Hindlimb muscle (tissue), 1 donor: ENCODE measurements at regions not wholly inside any gene's neighbourhood (a gene's known extent, or its start where the extent isn't known, plus 50 kb on each side); places are given as distances from the start of the nearest gene placed in this dataset.

Experiments used
- DNase-seq: peaks from one replicate; pipeline ENCODE4 v3.0.0-alpha.2; 2013

DNA sequence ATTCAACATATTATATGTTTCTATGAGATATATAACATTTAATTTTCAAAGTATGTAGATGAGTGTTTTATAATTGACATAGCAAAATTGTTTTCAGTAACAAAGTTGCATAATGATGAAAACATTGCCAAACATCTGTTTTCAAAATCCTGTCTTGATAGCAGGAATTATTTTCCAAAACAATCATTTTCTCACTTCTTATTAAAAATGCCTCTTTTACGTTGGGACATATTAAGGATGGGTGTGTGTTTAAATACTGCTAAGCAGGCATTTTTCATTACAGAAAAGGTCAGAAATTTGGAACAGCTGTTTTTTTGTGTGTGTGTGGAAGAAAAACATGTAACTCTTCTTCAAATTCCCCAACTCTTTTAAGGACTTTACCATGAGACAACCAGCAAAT, 452.0 kb downstream of the SPRY1 start:
- peak; percentile 60 for DNase-seq

DNA sequence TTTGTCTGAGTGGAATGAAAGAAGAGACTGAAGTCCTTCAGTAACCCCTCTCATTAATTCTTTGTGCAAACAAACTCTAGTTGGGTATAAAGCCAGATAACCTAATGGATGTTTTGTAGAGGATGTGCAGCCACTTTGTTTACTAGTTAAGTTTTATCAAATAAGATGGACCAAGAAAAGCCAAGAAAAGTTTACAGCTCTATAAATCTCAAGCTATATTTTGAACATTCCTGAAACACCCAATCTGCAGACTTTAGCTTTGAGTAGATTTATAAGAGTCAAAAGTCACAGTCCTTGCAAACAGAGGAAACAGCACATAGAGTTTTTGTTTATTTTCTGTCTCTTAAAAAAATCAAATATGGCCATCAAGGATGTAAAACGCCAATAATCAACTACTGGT, 452.9 kb downstream of the SPRY1 start:
- no peak for DNase-seq

DNA sequence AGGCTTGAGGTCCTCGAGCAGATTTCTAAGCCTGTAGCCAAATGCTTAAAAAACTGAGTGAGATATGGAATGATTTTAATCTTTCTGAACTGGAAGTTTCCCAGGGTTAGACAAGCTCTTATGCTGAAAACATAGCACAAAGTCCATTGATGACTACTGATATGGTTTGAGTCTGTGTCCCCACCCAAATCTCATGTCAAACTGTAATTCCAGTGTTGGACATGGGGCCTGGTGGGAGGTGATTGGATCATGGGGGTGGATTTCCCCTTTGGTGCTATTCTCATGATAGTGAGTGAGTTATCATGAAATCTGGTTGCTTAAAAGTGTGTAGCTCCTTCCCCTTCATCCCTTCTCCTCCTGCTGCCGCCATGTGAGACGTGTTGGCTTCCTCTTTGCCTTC, 454.9 kb downstream of the SPRY1 start:
- no peak for DNase-seq

DNA sequence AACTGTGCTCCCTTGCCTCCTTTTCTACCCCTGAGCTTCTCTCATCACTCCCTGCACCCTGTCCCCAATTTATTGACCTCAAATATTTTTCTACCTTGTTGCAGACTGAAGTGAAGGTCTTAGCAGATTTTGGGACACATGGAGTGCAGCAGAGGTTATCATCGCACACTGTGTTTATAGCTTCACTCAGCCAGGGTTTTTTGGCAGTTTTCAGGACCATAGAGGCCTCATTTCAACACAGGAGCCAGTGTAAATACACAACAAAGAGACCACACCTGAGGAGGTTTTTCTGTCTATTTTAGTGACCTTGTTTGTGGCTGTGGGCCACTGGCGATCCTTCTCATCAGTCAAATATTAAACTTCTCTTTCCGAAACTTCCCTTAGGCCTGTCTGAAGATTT, 457.1 kb downstream of the SPRY1 start:
- no peak for DNase-seq

DNA sequence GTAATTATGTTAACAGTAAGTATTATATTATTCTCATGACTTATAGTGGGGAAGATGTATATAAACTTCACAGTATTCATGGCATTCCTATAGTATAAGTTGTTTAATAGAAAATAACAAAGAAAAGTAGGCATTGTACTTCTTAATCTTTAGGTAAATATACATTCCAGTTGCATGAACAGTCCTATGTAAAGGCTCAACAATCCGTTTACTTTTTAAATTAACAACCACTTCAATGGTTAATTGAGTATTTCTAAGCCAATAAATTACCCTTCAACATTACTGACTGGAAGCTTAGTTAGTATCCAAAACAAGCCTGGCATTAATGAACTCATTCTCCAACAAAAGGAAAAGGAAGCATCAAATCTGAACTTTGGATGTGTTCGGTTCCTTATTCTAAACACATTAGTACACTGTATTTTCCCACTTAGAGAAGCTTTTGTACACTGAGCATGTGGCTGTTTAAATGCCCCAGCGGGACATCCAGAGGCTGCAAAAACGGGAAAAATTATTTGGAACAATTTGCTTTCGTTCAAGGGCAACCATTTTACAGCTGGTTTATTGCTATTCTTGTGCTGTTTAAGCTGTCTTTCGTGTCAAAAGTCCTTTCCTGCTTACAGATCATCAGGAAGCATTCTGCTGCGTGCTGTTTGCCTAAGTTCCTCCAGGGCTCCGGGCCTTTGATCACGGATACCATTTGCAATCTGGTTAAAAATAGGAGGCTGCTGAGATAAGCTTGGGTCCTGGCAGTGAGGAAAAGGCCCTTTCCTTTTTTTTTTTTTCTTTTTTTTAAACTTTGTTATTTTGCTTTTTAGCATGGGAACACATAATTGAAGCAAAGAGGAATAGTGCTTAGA, 460.3 kb downstream of the SPRY1 start:
- DNase-seq = peak; percentile 48

DNA sequence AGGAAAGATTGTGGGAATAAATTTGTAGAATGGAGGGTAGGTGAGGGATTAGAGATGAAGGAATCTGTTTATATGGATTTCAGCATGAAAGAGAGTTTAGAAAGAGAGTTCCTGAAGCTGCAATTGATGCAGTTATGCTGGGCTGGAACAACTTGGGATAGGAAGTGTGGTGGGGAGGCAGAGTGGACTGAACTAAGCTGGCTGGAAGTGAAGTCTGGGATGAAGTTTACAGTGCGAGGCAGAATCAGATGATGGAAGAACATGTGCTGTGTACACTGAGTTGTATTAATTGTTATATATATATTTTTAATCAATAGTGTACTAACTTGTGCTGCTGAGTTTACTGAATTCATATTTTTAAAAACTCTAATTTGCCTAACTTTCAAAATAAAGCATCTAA, 461.9 kb downstream of the SPRY1 start:
- no peak for DNase-seq

DNA sequence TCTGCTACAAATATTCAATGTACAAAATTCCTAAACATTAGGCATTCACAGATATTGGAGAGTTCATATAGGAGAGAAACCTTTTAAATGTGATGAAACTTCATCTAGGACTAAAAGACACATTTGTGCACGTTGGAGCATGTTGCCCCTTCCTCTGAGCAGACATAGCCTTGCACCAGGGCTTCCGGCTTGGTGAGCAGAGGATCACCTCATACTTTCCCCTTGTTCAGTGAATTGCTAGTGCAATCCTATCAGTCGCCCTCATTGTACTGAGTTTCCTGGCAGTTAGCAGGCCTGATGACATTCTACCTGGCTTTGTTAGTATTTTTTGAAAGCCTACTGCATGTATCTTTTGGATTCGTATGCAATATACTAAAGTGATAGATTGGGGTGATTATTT, 466.2 kb downstream of the SPRY1 start:
- no peak for DNase-seq

DNA sequence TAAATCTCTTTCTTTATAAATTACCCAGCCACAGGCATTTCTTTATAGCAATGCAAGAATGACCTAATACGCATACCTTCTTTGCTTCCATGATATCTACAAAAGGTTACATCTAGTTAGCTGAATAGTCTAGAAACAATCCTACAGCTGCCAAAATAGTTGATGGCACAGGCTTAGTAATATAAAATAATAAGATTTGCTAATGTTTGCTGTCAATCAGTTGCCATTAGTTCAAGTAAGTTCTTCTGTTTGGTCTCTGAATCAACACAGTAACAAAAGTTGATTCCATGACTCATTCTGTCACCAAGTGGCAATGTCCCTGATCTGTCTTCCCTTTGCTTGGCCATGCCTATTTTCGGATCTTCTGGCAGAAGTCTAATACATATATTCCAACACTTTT, 470.2 kb downstream of the SPRY1 start:
- DNase-seq = no peak

DNA sequence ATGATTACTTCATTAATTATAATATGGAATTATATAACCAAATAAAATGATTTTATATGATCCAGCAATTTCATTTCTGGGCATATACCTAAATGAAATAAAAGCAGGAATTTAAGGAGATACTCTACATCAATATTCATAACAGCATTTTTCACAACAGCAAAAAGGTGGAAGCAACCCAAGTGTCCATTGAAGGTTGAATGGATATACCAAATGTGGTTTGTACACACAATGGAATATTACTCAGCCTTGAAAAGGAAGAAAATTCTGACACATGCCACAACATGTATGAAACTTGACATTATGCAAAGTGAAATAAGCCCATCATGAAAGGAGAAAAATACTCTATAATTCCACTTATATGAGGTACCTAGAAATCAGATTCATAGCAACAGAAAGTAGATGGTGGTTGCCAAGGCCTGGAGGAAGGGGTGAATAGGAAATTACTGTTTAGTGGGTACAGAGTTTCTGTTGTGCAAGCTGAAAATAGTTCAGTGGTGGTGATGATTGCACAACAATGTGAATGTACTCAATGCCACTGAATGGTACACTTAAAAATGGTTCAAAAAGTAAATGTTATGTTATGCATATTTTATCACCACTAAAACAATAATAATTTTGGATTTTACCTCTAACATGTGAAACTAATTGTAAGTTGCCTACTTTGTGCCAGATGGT, 471.5 kb downstream of the SPRY1 start:
- no peak for DNase-seq

DNA sequence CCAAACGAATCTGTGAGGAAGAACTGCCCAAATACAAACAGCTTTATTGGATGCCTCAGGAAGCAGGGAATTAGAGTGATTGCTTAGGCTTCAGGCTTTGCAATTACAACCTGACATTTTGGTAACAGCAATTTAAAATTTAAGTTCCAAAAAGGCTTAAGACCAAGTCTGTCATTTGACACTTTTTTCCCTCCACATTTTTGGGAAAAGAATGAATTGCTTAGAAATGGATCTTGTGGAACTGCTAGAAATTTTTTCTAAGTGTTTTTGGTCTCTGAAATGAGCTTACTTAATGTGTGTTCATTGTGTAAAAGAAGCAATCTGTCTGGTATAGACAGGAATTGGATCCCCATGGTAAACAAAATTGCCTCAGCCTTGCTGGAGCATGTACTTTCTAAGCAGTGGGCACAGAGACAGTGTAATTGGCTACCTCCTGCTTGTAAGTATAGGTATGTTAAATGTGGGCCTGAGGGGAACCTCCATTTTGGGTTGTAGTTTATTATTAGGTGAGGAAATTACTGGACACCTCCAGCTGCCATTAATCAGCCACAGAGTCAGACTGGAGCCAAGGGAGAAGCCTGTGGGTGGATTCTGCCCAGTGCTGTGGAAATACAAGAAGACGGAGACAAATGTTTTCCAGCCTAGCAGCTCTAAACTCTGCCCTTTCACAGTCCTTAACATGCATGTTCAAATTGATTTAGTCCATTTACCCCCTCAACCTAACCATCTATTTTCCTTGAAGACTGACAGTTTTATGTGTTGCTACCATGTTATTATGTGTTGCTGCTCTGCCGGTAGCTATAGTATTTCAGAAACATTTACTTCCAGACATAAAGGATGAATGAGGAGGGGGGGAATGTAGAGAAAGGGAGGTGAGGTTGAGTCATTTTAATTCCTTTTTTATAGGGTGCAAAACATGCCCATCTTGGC, 473.0 kb downstream of the SPRY1 start:
- DNase-seq = no peak

DNA sequence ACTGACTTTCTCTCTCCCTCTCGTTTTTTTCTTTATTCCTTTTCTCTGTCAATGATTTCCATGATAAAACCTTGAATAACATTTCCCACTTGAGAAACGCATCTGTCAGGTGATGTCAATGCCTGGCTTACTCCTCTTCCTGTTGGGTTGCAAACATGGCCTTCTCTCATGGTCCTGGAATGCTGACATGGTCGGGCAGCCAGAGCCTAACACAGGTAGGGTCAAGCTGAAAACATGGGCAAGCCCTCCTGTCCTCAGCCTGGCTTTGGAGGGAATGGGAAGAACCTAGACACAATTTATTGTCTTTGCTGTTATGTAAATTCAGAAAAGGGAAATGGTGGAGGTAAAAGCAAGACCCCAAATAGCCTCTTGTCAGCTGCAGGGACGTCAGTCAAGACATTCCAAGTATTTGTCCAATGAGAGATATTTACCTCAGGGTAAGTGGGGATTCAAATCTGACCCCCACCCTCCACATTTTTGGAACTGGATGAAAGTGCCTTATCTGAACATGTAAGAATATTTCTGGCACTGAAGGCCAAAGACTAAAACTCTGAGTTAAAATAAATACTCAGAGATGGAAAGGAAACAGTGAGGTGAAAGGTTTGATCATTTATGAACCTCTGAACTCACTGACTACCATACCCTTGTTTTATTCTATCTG, 473.8 kb downstream of the SPRY1 start:
- DNase-seq = no peak

DNA sequence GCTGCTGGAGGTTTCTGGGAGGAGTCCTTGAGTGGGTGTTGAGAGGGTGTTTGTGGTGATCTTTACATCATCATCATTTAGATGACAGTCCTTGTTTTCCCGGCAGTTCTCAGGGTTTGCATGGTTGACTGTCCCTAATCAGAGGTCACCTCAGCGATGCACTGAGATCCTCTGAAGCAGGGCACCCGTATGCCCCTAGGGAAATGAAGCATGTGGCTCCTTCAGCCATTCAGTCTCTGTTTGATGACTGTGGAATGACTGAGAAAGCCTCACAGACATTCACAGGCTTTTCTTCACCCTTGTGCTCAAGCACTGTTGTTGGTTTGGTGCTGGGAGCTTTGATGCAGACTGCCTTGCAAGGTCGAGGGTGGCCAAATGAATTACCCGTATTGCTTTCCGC, 474.7 kb downstream of the SPRY1 start:
- DNase-seq = no peak

DNA sequence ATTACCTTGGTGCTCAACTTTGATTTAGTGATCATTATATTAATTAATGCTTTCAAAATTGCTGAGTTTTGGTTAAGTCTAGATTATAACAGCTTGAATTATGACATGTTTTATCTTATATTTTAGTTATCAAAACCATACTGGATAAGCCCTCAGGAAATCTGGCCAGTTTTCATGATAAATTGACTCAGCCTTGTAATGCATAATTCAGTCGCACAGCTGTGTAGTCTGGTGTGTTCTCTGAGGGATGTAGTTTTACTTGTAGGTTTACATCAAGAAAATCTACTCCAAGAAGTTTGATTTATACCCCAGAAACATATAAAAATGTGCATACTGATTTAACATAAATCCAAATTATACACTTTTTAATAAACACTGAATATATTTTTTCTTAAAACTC, 477.5 kb downstream of the SPRY1 start:
- DNase-seq = peak; percentile 57

DNA sequence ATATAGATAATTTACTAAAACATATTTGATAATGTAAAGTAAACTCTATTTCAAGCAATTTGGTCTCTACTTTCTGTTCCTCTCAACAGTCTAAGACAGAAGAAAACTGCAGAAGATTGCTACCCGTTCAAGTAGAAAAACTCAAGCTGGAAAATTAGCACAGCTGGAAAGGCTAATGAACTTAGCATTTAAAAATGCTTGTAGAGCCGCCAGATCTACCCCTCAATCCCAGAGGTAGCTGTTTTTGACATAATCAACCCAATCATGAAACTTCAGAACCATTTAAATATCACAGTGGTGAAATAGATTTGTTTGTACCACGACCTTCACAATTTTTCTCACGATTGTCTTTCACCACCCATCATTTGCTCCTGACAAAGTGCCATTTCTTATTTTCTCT, 479.5 kb downstream of the SPRY1 start:
- no peak for DNase-seq

DNA sequence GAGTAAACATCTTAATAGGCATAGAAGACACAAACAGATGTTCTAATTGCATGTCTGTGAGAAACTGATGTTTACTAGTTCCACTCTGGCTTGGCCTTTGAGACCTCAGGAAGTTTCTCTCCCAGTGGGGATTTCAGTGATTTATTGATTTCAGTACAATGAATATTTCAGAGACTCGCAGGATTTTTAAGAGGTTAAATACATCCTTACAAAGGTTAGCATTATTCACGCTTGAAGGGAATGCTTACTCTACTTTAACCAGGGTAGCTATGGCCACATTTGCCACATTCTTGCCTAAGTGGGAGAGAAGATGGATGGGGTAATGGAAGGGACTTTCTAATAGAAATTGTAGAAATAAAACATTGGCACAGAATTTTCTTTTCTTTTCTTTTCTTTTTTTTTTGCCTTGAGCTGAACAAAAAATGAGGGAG, 480.1 kb downstream of the SPRY1 start:
- no peak for DNase-seq

DNA sequence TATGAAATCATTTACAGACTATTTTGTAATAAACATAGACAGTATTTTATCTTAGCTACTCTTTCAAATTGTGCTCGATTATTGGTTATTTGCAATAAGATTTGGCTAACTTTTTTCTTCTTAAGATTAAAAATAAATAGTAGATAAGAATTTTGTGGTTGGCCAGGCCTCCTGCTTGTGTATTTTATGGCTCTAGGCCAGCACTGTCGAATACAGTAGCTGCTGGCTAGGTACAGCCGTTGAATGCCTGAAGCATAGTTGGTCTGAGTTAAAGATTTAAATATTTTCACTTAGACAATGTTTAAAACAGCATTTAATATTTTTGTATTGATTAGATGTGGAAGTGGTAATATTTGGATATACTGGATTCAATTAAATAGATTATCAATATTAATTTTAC, 481.0 kb downstream of the SPRY1 start:
- no peak for DNase-seq

DNA sequence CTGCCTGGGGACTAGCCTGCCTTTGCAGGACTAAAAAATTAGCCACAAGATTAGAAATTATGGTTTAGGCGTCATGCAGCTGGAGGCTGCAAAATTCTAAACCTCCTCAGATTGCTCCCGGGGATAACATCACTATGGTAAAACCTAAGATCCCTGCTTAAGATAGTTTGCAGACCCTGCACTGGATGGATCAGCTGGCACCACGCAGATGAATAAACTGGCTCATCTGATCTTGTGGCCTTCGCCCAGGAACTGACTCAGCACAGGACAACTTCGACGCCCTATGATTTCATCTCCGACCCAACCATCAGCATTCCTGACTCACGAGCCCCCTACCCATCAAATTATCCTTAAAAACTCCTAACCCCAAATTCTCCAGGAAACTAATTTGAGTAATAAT, 482.4 kb downstream of the SPRY1 start:
- no peak for DNase-seq

DNA sequence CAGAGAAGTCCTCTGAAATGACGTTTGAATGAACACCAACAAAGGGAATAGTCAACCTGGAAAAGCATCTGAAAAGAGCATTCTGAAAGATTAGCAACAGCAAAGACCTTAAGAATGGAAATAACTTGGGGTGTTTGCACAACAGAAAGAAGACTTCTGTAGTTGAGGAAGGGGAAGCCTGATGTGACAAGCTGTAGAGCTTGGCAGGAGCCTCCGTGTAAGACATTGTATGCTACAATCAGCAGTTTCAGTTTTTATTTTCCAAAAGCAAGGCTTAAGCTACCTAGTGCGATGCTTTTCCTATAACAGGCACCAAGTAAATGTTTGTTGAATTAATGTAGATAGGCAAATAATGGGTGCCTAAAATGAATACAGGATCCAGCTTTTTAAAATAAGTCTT, 484.0 kb downstream of the SPRY1 start:
- no peak for DNase-seq

DNA sequence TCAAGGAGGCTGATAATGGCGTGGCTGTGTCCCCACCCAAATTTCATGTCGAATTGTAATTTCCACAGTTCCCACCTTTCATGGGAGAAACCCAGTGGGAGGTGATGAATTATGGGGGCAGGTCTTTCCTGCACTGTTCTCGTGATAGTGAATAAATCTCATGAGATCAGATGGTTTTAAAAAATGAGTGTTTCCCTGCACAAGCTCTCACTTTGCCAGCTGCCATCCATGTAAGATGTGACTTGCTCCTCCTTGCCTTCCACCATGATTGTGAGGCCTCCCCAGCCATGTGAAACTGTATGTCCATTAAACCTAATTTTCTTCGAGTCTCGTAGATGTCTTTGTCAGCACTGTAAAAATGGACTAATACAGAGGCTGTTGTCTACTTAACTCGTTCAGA, 488.3 kb downstream of the SPRY1 start:
- no peak for DNase-seq

DNA sequence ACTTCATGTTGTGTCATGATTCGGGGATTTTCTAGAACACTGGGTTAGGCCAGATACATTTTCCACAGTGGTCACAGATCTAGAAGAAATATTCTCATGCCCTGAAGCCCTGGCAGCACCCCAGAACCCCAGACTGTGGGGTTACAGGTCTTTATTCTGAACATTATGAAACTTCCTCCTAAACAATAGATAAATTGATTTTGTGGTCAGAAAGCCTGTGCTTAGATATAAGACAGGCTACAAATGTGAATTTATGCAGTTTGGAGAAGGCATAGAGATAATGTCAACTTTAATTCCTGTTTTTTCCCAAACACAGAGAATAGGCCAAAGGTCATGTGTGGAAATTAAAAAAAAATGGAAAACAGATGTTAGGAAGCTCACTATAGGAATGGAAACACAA, 492.9 kb downstream of the SPRY1 start:
- DNase-seq = no peak

DNA sequence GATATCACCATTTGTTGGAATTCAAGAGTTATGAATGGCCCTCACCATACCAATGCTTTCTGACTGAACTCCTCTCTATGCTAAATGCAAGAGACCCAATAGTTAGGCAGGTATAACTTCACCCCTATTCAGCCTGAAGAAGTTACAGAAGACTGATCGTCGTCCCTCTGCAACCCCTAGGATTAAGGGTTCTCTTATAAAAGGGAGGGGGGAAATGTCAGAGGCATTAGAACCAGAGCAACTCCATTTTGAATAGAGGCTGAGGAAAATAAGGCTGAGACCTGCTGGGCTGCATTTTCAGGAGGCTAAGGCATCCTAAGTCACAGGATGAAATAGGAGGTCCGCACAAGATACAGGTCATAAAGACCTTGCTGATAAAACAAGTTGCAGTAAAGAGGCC, 494.3 kb downstream of the SPRY1 start:
- no peak for DNase-seq

DNA sequence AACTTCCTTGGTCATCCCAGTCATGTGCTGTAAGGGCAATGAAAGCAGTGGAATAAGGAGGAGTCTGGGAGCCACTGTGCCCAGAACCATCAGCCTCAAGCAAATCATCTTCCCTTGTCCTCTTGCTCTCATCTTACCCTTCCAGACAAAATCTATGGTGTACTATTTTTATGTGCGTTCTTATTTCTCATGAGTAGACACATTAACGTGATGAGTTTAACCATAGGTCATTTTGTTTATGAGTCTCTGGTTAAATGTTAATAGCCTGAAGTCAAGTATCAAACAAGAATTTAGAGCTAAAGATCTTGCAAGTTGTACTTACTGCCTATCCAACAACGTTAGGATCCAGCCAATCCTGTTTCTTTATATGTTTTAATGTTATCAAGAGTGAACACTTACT, 495.3 kb downstream of the SPRY1 start:
- no peak for DNase-seq
